HG03558 (cell line): ENCODE measurements at regions not wholly inside any gene's neighbourhood (a gene's known extent, or its start where the extent isn't known, plus 50 kb on each side); places are given as distances from the start of the nearest gene placed in this dataset.

Experiments
- ATAC-seq: cut with Tn5 transposase; IDR thresholded peaks from one replicate; pipeline ENCODE4 v1.9.1; 2021; ENCODE audit warnings: moderate number of reproducible peaks; ENCODE audit not compliant: unreplicated experiment; ENCODE audit errors: extremely low read depth

DNA sequence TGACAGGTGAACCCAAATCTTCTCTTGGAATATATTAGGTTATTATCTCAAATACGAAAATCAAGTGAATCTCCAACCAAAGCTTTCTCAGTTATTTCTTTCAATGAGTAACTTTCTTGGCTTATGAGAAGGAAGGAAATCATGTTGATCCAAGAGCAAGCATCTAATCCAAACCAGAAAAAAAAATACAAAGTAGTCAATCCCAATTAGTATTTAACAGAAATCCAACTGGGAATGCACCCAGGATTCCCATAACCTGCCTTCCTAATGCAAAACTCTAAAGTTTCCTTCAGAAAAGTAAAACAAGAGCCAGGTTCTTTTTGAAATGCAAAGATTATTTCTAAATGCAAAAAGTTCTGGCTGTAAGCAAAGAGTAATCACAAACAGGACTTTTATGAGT lies 289.3 kb downstream of the SHOX2 start:
- no peak for ATAC-seq

DNA sequence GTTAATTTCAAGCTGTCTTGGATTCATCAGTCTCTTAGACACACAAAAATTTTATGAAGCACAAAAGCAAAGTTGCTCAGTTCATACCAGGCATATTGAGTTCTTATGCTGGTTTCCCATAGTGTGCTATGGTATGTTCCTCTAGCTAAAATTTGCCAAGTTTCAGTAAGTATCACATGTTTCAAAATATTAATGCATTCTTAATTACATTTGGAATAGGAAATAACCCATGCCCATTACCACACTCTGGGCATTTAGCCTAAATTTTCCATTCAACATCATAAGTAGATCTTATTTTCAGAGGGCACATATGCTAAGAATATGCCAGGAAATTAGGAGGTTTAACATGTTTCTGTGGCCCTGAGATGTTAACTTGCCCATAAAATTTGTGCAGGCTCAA lies 289.9 kb downstream of the SHOX2 start:
- ATAC-seq = no peak

DNA sequence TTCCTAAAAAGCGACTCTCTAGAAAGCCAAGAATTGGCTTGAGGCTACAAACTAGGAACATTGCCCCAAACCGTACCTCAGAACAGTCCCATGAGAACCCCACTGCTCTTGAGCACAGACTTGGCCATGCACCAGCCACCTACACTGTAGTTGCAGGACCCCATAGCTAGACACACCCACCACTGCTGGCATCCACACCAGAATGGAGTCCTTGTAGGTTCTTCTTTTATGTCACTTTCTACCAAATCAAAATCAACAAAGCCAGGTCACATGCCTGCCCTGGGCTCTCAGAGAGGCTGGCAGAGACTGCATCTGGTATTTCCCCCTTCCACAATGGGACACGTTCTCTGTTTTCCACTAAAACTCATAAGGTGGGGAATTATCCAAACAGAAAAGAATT lies 290.5 kb downstream of the SHOX2 start:
- ATAC-seq = no peak

DNA sequence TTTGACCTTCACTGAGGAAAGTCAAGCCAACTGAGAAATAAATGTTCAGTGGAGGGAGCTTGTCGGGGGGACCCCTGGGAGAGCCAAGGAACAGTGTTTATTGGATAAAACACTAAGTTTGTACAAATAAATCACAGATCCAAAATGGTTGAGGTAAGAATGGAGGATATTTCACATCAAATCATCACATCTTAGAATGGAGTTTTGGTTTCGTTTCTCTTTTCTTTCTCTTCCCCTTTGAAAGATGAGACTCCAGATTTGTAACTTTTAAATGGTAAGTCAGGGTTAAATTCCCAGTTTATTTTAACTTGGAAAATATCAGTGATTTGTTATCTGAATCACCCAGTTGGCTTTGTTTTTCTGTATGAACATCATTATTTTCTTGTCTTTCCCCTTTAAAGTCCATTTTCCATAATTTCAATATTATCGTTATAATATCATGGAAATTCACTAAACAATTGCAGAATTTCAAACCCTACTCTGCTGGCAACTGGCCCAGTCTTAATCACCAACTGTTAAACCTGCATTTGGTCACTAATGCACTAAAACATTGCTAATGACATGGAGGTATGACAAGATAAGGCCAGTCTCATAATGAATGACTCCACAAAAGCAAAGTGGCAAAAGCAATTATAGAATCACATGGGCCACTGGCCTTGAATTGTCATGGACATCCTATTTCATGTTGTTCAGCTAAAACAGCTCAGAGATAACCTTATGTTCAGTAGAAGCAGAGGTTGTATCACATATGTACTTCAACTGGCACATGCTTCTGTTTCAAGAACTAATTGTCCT lies 295.1 kb downstream of the SHOX2 start:
- ATAC-seq = no peak

DNA sequence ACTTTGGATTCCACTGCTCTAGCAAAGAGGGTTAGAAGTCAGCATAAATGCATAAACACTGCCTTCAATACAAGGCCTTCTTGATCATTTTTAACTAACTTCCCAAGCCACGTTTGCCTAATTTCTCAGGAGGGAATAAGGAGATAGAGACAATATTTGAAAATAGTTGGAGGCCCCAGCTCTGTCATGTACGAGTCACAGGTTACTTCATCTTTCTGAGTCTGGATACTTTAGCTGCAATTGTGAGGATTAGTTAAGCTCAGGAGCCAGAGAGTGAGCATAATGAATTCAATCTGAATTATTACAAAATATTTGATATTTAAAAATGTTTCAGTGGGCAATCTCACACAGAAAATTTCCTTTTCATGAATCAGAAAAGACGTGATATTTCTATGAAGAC lies 298.9 kb downstream of the SHOX2 start:
- no peak for ATAC-seq

DNA sequence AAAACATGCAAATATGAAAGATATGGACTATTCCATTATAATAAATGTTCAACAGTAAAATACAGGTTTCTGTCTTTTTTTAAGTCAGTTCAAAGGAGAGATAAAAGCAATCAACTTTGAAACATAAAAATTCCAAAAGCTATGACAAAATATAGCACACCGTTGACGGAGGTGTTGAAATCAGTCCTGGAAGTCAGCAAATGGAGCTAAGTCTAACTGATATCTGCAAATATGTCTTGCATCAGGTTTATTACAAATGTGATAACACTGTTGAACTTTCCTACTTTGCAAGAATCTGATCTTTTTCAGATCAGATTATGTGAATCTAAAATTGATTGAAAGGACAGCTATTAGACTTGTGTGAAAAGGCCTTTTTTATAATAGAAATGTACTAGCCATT lies 300.7 kb downstream of the SHOX2 start:
- no peak for ATAC-seq

DNA sequence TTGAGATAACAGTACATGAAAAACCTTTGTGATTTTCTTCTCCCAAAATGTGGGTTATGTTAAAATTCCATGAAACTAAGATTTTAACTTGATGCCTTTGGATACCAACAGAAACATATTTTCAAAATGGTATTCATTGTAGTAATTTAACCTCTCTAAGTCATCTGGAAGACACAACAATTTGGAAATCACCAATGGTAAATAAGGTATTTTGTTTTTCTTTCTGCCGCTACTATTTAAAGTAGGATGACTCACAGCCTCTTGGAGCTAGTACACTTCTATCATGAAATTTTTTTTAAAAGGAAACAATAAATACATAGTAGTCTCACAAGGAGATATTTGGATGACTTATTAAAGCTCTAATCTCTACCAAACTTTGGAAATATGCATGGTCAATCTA lies 291.6 kb upstream of the VEPH1 start:
- ATAC-seq = no peak

DNA sequence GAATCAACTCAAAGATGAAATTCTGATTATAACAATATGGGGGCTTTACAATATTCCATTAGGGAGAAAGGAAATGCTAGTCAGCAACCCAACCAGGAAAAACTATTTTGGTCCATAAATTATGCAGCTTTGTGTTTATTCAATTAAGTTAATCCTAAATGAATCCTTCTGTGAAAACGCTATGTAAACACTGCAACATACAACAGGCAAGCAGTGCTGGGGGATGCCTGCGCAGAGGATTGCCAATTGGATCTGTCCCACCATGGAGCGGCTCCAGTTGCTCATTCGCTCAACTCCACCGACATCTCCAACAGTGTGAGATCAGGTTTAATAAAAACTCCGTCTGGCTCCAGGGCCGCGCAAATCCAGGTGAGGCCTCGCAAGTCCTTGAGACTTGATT lies 290.5 kb upstream of the VEPH1 start:
- no peak for ATAC-seq

DNA sequence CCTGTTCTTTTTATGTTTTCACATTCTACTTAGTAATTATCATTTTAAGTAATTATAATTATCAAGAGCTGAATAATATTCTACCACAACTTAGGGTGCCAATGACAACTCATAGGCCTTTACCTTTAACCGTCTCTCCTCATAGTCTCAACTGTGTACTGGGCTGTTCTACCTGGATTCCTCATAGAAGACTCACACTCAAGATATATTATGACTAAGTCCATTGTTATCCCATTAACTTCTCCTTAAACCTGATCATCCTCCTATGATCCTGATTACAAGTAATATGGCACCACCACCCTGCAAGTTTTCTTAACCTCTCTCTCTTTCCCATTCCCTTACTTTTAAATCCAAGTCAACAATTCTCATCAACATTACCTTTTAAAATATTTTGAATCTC lies 285.9 kb upstream of the VEPH1 start:
- no peak for ATAC-seq

DNA sequence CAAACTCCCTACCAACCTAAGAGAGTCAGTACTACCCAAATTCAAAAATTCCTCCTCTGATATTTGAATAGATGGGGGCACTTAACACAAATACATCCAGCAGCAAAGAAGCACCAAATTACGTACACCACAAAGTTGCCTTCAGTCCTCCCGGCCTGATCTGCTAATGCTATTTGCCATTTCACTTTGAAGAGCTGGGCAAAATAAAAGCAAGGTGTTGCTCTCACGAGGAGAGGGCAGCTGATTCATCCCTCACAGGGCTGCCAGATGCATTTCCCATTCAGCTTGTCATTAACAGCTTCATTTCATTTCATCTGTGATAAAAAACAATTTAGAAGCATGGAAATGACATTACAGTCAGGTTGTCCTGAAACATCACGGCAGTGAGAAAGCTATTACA lies 283.4 kb upstream of the VEPH1 start:
- no peak for ATAC-seq

DNA sequence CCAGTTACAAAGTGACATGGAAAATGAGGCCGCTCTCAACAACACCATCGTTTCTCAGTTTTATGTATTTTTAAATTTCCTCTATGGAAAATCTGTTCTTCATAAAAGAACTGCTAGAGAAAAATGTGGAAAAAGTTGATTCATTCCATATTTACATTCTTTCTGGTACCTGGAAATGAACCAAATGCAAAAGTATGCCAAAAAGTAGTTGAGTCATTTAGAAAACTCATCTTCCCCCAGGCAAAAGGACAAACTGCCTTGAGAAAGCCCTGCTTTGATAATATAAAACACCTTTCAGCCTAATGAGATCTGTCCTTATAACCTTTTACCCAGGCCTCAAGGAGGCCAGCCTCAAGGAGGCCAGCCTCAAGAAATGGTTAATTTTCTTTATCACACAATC lies 283.0 kb upstream of the VEPH1 start:
- no peak for ATAC-seq

DNA sequence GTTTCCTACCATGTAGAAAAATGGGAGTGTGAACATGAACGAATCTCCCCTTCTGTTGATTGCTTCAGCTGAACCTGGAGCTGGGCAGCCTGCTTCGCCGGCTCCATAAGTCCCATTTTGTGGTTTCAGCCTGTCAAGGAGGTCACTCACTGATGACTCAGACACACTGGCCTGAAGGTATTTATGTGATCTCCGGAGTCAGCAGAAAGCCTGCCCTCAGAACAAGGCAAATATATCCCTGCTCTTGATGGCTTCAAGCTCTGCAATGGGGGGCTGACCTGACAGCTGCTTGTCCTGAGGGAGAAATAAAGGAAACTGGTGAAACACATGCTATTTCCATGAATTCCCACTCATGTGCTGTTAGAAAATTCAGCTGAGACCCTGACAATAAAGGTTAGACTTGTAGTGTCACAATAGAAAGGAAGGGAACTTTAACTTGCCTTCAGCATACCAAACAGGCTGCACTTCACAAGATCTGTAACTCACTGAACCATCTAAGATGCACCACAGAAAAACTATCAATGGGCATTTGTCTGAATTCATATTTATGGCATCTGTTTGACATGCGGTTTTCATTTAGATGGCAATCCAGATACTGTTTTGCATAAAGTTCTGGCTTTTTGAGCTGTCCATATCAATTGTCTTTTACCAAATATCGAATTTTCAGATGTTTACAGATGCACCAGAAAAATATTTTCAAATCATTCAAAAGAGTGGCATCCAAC lies 282.0 kb upstream of the VEPH1 start:
- no peak for ATAC-seq

DNA sequence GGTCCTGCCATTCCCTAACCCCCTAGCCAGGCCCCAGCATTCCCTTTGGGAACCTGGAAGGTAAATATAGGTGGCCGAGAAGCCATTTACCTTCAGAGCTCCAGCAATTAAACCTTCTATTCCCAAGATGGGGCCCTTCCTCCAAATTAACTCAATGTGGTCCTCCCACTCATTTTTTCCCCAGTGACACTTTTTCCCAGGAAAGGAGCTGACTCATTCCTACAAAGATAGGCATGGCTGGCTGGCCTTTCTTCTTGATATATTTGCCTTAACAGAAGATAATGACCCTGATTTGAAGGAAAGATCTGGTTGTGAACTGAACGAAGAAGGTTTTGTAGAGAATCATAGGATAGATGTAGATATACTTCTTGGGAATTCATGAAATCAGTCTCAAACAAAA lies 279.0 kb upstream of the VEPH1 start:
- no peak for ATAC-seq

DNA sequence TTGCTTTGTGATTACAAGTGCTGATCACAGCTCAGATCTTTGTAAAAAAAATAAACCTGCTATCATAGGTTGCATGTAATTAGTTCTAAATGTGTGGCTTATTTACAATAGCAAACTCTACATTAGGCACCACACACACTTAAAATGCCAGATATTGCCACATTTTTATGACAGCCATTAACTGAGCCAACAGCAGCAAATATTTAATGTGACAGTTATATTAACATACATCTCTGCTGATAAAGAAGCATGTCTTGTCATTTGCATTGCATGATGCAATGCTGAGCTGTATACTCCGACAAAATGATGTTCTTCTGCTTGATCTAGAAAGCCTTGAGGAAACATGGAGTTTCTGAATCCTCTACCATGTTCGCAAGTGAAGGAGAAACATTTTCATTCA lies 273.6 kb upstream of the VEPH1 start:
- no peak for ATAC-seq

DNA sequence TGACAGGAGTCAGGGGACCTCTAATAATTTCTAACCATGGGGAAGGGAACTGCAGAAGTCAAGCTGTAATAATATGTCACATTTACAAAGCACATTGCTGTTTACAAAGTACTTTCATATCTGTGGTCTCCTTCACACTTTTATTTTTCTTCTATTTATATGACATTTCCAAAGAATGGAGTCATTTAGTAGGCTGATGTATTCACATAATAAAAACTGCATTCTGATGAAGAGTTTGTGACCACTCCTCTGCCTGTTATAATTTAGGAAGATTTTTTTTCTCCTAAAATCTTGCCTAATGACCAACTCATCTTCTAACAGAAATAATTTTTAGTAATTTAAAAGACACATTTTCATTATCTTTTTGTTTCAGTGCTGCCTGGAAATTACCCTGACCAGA lies 272.2 kb upstream of the VEPH1 start:
- no peak for ATAC-seq

DNA sequence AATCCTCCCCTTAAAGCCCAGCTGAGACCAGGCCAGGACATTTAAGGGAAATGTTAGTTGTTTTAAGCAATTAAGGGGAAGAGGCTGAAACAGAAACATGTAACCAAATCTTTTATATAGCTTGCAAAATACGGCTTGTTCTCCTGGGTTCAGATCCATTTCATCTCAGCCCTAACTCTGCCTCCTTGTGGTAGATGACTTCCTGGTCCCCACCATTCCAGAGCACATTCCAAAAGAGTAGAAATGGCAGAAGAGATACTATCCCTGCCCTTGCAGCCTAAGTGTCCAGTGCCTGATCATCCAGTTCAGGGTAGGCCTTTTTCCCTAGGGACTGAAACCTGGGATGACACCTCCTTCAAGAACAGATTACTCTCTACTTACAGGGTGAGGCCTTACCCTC lies 266.2 kb upstream of the VEPH1 start:
- no peak for ATAC-seq

DNA sequence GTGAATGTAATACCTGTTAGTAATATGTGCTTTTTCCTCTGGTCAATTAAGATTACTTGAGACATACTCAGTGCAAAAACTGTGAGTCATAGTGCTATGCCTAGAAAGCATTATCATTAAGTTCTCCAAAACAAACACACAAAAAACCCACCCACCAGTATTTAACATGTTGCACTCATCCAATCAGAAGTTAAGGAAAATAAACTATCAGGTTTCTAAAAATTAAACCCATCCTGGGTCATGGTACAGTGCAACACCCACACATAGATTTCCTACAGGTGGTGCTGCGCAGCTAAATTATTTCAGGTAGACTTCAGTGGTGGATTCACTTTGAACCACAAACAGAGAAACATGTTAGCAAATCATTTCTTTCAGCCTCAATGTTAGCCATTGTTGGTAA lies 264.4 kb upstream of the VEPH1 start:
- ATAC-seq = no peak

DNA sequence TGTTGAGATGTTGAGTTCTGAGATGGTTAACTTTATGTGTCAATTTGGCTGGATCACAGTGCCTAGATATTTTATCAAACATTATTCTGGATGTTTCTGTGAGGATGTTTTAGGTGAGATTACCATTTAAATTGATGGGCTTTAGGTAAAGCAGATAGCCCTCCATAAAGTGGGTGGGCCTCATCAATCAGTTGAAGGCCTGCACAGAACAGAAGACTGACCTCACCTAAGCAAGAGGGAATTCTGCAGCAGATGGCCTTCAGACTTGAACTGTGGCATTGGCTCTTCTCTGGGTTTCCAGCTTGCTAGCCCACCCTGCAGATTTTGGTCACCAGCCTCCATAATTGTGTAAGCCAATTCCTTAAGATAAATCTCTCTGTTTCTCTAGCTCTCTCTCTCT lies 260.4 kb upstream of the VEPH1 start:
- ATAC-seq = no peak

DNA sequence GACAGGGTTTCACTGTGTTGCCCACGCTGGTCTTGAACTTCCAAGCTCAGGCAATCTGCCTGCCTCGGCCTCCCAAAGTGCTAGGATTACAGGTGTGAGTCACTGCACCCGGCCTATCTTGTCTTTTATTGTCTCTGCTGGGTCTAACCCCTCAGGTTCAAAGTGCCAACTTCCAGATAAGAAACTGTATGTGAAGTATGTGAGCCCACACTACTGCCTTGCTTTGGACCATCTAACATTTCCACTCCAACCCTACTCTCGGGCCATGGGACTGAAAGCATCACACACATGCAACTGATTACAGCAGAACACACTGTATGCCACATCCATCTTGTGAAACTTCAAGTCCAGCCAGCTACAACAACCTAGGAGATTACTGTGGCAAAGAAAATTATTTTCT lies 256.1 kb upstream of the VEPH1 start:
- no peak for ATAC-seq

DNA sequence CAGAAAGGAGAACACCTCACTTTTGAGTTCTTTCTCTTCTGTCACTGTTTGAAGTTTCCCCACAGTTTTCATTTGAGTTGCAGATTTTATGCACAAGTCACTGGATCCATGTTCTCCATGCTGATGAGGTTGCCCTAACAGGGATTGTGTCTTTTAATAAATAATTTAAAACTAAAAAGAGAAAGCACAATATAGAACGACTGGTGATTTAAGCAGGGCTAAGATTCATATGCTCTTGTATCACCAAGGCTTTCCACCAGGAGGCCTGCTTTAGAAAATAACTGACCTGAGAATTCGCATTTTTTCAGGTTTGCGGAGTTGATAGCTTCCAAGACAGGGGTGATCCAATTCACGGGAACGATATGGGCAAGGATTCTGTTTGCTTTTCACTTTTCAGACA lies 252.0 kb upstream of the VEPH1 start:
- no peak for ATAC-seq

DNA sequence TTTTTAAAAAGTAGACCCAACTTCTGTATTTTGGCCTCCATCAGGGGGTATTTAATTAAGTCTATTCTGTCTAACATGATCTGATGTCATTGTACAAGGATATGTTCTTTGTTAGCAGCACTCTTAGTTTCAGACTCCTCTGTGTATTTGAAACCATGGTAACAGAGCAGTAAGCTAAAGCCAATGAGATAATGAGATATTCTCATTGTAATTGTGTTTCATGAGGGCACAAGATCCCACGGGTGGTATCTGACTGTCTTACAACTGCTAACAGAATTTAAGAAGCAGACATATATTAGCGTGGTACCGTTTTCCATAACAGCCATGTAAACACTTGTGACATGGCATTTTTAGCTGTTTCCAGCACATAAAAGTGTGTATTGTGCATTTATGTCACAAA lies 251.2 kb upstream of the VEPH1 start:
- no peak for ATAC-seq

DNA sequence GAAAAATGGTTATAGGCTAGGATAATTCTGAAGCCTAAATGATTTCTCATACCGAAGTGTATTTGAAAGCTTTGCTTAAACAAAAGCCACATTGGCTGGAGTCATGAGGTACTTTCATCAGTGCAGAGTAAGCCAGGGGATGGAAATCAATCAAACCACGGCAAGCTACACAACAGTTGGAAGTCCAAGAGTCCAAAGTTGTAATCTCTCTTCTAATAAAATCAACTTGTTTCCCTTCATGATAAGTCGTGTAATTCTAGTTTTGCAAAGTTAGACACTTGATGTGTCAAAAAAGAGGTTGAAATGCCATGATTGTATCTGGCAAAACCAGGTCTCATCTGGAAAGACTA lies 250.5 kb upstream of the VEPH1 start:
- ATAC-seq = no peak
